Pancreas (tissue), 10 donors: ENCODE measurements at regions not wholly inside any gene's neighbourhood (a gene's known extent, or its start where the extent isn't known, plus 50 kb on each side); places are given as distances from the start of the nearest gene placed in this dataset.

ENCODE experiments used
- ATAC-seq, 4 donors: fragments of 200-7000 bp; cut with Tn5 transposase; one replicate each; pipeline versions ENCODE4 v1.8.0 to v1.9.1; 2020; ENCODE audit warnings: mild to moderate bottlenecking in 4 of 4, moderate library complexity in 4 of 4
- DNase-seq, 6 donors: peaks; one replicate each; pipeline ENCODE4 v3.0.0-alpha.2; 2020
- FAIRE-seq: peaks from 2 replicates; lab custom pipeline; 2012; peaks lifted over from hg19 to GRCh38; lab: Jason Lieb, UNC
- H3K27ac ChIP-seq, 4 donors: fragments of 200-600 bp; sonication (generic); 1 replicate in 3 of 4; 2 replicates in 1 of 4; pipeline versions ENCODE4 v1.5.0 to v1.8.0; 2020
- H3K27me3 ChIP-seq, 4 donors: fragments of 200-600 bp; one replicate each; pipeline ENCODE4 v1.8.0; 2021
- H3K36me3 ChIP-seq, 3 donors: fragments of 200-600 bp; sonication (generic) in 1 of 3; one replicate each; pipeline versions ENCODE4 v1.5.0 to v1.8.0; 2020 to 2021
- H3K4me1 ChIP-seq, 3 donors: fragments of 200-600 bp; one replicate each; pipeline ENCODE4 v1.8.0; 2021
- H3K4me3 ChIP-seq, 4 donors: fragments of 200-600 bp; sonication (generic) in 2 of 4; one replicate each; pipeline versions ENCODE4 v1.5.0 to v1.8.0; 2020 to 2021
- H3K9me3 ChIP-seq, 4 donors: fragments of 200-600 bp; one replicate each; pipeline ENCODE4 v1.8.0; 2021
- CTCF ChIP-seq, 4 donors: fragments of 200-600 bp; sonication (generic) in 3 of 4; IDR thresholded peaks; one replicate each; pipeline versions ENCODE4 v1.5.0 to v1.8.0; 2021; ENCODE audit warnings: antibody characterized with exemption in 4 of 4
- WGBS, 2 donors: extraction: QIAGEN DNeasy Blood & Tissue Kit; methylation state at CpG; one replicate each; pipeline ENCODE4 v1.1.7; 2013; 5-methylcytosine and 5-hydroxymethylcytosine counted together
- intact Hi-C, 3 donors: fragments of 100-400 bp; cut with DNase I; formaldehyde crosslinking; loops; one replicate each; pipeline versions ENCODE4 v1.11.1 to v1.14.2; 2022
- donor health status: healthy with polysubstance abuse.
- donor health status: DM: no; HTN: no; CAD: no; lungs with moderate emphysema.
- donor health status: DM: no; HTN: no; CAD: no.
- donor health status: control.
- donor health status: control.
- donor health status: Bipolar disorder and iron deficiency.
- donor health status: DM: yes; HTN: yes; CAD: no.
- donor health status: DM: no; HTN: no; CAD: no.
- donor health status: DM: no; HTN: no; CAD: no.
- donor health status: DM: yes; HTN: yes; CAD: no.

- Histone ChIP-seq H3K4me1 (no peaks in the 10 kb centered on the region), H3K27me3 (peaks cover 0 to 6% (median 0%) of the 10 kb centered on the region in 4 donors), H3K36me3 (no peaks in the 10 kb centered on the region), H3K27ac (no peak overlapping the region), H3K9me3 (no peaks in the 10 kb centered on the region), H3K4me3 (no peak overlapping the region)
- DNase-seq, result no peak
- no peak for TF ChIP-seq CTCF (IDR thresholded peaks at IDR 0.05)
- FAIRE-seq, result no peak
- no peak for ATAC-seq
- 51 to 58% methylated on average over 2 of the region's 2 CpGs for WGBS, 2 donors
- intact Hi-C loops, result no loop called here
These were observed 424.6 kb upstream of the CADM1 start for GRCh38 chr11:115928811-115929210.

GRCh38 chr11:115927823-115928329 lies 423.7 kb upstream of the CADM1 start:
- TF ChIP-seq CTCF (IDR thresholded peaks at IDR 0.05), result no peak
- WGBS, 2 donors, result 67 to 75% methylated on average over 8 of the region's 8 CpGs
- Histone ChIP-seq H3K4me1 (no peaks in the 10 kb centered on the region), H3K4me3 (no peak overlapping the region), H3K27ac (no peak overlapping the region), H3K27me3 (peaks cover 0 to 9% (median 0%) of the 10 kb centered on the region in 4 donors), H3K36me3 (no peaks in the 10 kb centered on the region), H3K9me3 (no peaks in the 10 kb centered on the region)
- FAIRE-seq, result no peak
- ATAC-seq, result no peak
- intact Hi-C loops, result no loop called here
- no peak for DNase-seq

- DNase-seq, result no peak
- no peak overlapping the region for H3K4me3 ChIP-seq
- H3K9me3 ChIP-seq, result no peaks in the 10 kb centered on the region
- no peak for ATAC-seq
- no peaks in the 10 kb centered on the region for H3K4me1 ChIP-seq
- H3K36me3 ChIP-seq, result no peaks in the 10 kb centered on the region
- H3K27me3 ChIP-seq, result peaks cover 0 to 9% (median 0%) of the 10 kb centered on the region in 4 donors
- no peak for FAIRE-seq
- no peak for TF ChIP-seq CTCF (IDR thresholded peaks at IDR 0.05)
- intact Hi-C loops, result no loop called here
- 75 to 86% methylated on average over 4 of the region's 4 CpGs for WGBS, 2 donors
- no peak overlapping the region for H3K27ac ChIP-seq
These were observed 422.4 kb upstream of the CADM1 start for GRCh38 chr11:115926601-115927000.

GRCh38 chr11:115926138-115926537 lies 421.9 kb upstream of the CADM1 start:
- WGBS, 2 donors, result 64 to 70% methylated on average over 5 of the region's 5 CpGs
- DNase-seq (no peak), ATAC-seq (no peak), FAIRE-seq (no peak)
- intact Hi-C loops, result no loop called here
- no peaks in the 10 kb centered on the region for H3K4me1 ChIP-seq
- H3K27me3 ChIP-seq, result peaks cover 0 to 9% (median 0%) of the 10 kb centered on the region in 4 donors
- no peak overlapping the region for H3K4me3 ChIP-seq
- H3K9me3 ChIP-seq, result no peaks in the 10 kb centered on the region
- TF ChIP-seq CTCF (IDR thresholded peaks at IDR 0.05), result no peak
- H3K27ac ChIP-seq, result no peak overlapping the region
- no peaks in the 10 kb centered on the region for H3K36me3 ChIP-seq

GRCh38 chr11:115925568-115926090 lies 421.4 kb upstream of the CADM1 start:
- H3K4me1 ChIP-seq, result no peaks in the 10 kb centered on the region
- FAIRE-seq (no peak), DNase-seq (no peak), ATAC-seq (no peak)
- H3K4me3 ChIP-seq, result no peak overlapping the region
- peaks cover 0 to 9% (median 0%) of the 10 kb centered on the region in 4 donors for H3K27me3 ChIP-seq
- WGBS, 2 donors, result 53 to 66% methylated on average over 3 of the region's 3 CpGs
- H3K36me3 ChIP-seq, result no peaks in the 10 kb centered on the region
- no peak for TF ChIP-seq CTCF (IDR thresholded peaks at IDR 0.05)
- intact Hi-C loops, result no loop called here
- no peaks in the 10 kb centered on the region for H3K9me3 ChIP-seq
- no peak overlapping the region for H3K27ac ChIP-seq
